Liver (tissue), 3 donors: ENCODE measurements at regions not wholly inside any gene's neighbourhood (a gene's known extent, or its start where the extent isn't known, plus 50 kb on each side); places are given as distances from the start of the nearest gene placed in this dataset.

Experiments used
- JUND ChIP-seq, 2 donors: IDR thresholded peaks; 2 replicates each; pipeline ENCODE4 v1.6.1; 2016; ENCODE audit warnings: antibody characterized with exemption in 2 of 2
- TF ChIP-seq, protein P1 (sequence below): fragments of 150-350 bp; IDR thresholded peaks from 2 replicates; pipeline ENCODE4 v1.5.1; 2017; ENCODE audit warnings: improper control_type of control experiment, low read depth, low read length; ENCODE audit not compliant: missing input control
- TF ChIP-seq, protein P2 (sequence below): IDR thresholded peaks from 2 replicates; pipeline ENCODE4 v1.6.1; 2016; ENCODE audit warnings: antibody characterized with exemption, mild to moderate bottlenecking
- donor health status: healthy.
- donor health status: healthy.

DNA sequence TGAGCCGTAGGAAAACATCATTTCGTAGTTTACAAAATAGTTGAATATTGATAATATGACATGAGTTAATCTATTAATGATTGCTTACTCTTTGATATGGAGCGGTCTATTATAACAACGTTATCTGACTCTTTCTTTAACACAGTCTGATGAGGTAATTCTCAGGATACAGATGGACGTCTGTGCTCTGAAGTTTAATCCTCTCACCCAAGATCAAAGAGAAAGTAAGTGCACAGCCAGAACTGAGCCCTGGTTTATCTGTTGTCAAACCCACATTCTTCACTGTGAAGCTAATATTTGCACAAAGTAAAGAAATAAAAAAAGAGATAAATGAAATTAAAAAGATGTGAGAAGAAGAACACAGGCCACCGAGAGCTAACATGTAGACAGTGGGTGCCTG lies 190.9 kb upstream of the COPS8 start:
- TF ChIP-seq, protein P1, sequence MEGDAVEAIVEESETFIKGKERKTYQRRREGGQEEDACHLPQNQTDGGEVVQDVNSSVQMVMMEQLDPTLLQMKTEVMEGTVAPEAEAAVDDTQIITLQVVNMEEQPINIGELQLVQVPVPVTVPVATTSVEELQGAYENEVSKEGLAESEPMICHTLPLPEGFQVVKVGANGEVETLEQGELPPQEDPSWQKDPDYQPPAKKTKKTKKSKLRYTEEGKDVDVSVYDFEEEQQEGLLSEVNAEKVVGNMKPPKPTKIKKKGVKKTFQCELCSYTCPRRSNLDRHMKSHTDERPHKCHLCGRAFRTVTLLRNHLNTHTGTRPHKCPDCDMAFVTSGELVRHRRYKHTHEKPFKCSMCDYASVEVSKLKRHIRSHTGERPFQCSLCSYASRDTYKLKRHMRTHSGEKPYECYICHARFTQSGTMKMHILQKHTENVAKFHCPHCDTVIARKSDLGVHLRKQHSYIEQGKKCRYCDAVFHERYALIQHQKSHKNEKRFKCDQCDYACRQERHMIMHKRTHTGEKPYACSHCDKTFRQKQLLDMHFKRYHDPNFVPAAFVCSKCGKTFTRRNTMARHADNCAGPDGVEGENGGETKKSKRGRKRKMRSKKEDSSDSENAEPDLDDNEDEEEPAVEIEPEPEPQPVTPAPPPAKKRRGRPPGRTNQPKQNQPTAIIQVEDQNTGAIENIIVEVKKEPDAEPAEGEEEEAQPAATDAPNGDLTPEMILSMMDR: no peak
- TF ChIP-seq JUND (IDR thresholded peaks at IDR 0.05): no peak
- TF ChIP-seq, protein P2, sequence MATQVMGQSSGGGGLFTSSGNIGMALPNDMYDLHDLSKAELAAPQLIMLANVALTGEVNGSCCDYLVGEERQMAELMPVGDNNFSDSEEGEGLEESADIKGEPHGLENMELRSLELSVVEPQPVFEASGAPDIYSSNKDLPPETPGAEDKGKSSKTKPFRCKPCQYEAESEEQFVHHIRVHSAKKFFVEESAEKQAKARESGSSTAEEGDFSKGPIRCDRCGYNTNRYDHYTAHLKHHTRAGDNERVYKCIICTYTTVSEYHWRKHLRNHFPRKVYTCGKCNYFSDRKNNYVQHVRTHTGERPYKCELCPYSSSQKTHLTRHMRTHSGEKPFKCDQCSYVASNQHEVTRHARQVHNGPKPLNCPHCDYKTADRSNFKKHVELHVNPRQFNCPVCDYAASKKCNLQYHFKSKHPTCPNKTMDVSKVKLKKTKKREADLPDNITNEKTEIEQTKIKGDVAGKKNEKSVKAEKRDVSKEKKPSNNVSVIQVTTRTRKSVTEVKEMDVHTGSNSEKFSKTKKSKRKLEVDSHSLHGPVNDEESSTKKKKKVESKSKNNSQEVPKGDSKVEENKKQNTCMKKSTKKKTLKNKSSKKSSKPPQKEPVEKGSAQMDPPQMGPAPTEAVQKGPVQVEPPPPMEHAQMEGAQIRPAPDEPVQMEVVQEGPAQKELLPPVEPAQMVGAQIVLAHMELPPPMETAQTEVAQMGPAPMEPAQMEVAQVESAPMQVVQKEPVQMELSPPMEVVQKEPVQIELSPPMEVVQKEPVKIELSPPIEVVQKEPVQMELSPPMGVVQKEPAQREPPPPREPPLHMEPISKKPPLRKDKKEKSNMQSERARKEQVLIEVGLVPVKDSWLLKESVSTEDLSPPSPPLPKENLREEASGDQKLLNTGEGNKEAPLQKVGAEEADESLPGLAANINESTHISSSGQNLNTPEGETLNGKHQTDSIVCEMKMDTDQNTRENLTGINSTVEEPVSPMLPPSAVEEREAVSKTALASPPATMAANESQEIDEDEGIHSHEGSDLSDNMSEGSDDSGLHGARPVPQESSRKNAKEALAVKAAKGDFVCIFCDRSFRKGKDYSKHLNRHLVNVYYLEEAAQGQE: no peak
